ENCODE measurements at regions not wholly inside any gene's neighbourhood (a gene's known extent, or its start where the extent isn't known, plus 50 kb on each side); places are given as distances from the start of the nearest gene placed in this dataset.

DNA sequence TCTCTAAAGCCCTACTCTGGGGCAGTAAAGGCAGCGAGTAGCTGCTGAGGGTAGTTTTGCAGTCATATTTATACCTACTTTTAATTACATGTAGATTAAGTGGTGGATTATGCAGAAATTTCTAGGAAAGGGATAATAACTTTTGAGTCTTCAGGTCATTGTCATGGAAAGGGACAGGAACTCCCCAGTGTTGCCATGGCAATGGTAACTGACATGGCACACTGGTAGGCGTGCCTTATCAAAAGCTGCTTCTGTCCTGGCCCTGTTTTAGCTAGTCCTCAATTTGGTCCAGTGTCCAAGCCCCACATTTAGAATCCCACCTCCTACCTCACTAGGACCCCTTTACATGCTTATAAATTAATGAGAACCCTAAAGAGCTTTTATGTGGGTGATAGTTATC is 303.1 kb downstream of the VRK1 start:
- TF ChIP-seq NR2F6 (IDR thresholded peaks at IDR 0.05) = no peak
- no peak for TF ChIP-seq NR2F6 (CRISPR knock-in tag; IDR thresholded peaks at IDR 0.05)
- no peak for TF ChIP-seq TARDBP (CRISPR knock-in tag; IDR thresholded peaks at IDR 0.05)
- TF ChIP-seq ETV6 (CRISPR knock-in tag; conservative IDR thresholded peaks at IDR 0.05) = no peak

Data from HepG2 (cell line).